SK-N-SH (cell line): ENCODE measurements at regions not wholly inside any gene's neighbourhood (a gene's known extent, or its start where the extent isn't known, plus 50 kb on each side); places are given as distances from the start of the nearest gene placed in this dataset.

Source experiments
- CTCF ChIA-PET: fragments of 300-600, 350-600 bp; formaldehyde crosslinking; extraction: SDS; loops from one replicate; lab custom pipeline; 2021; lab: Yijun Ruan, JAX
- POLR2A ChIA-PET: fragments of 350-600 bp; sonication (Branson Sonifier 250); formaldehyde crosslinking; extraction: SDS; loops from one replicate; lab custom pipeline; 2020; ENCODE audit warnings: antibody characterized with exemption, inconsistent platforms; lab: Yijun Ruan, JAX
- DNase-seq: peaks from one replicate; pipeline ENCODE4 v3.0.0; 2012
- H2AFZ ChIP-seq: fragments of 200-600 bp; sonication (generic); 2 replicates; pipeline ENCODE4 v1.8.1; 2016; ENCODE audit warnings: antibody characterized with exemption, mild to moderate bottlenecking, low read depth
- H3F3A ChIP-seq: fragments of 200-600 bp; sonication (generic); replicated peaks from 2 replicates; pipeline ENCODE3; 2016; ENCODE audit warnings: antibody characterized with exemption, mild to moderate bottlenecking; ENCODE audit not compliant: insufficient read depth
- H3K27ac ChIP-seq, 2 experiments: fragments of 200-500 bp in 1 of 2; fragments of 200-600 bp in 1 of 2; sonication (Bioruptor generic) in 1 of 2; sonication (generic), shearing (Covaris generic) in 1 of 2; 2 replicates each; pipeline versions ENCODE4 v1.5.1 to v1.6.1; 2014 to 2016; ENCODE audit warnings: low read depth in 2 of 2, inconsistent platforms in 1 of 2, low read length in 1 of 2, mild to moderate bottlenecking in 1 of 2, mixed read lengths in 1 of 2
- H3K27me3 ChIP-seq: fragments of 200-600 bp; sonication (generic), shearing (Covaris generic); 2 replicates; pipeline ENCODE4 v1.6.1; 2016; ENCODE audit warnings: mixed run types; ENCODE audit not compliant: insufficient read depth
- H3K36me3 ChIP-seq, 2 experiments: fragments of 200-500 bp in 1 of 2; fragments of 200-600 bp in 1 of 2; sonication (Bioruptor generic) in 1 of 2; sonication (generic) in 1 of 2; replicated peaks in 1 of 2; 2 replicates each; pipeline versions ENCODE3 to v1.5.1; 2014 to 2016; ENCODE audit warnings: low read length in 1 of 2, mild to moderate bottlenecking in 1 of 2; ENCODE audit not compliant: insufficient read depth in 2 of 2, control insufficient read depth in 1 of 2
- H3K4me1 ChIP-seq, 2 experiments: fragments of 200-500 bp in 1 of 2; fragments of 200-600 bp in 1 of 2; sonication (Bioruptor generic) in 1 of 2; sonication (generic), shearing (Covaris generic) in 1 of 2; 2 replicates each; pipeline versions ENCODE4 v1.5.1 to v1.6.1; 2014 to 2016; ENCODE audit warnings: low read depth in 1 of 2, low read length in 1 of 2, mixed run types in 1 of 2; ENCODE audit not compliant: insufficient read depth in 2 of 2, control insufficient read depth in 1 of 2
- H3K4me2 ChIP-seq: fragments of 200-600 bp; sonication (generic), shearing (Covaris generic); 2 replicates; pipeline ENCODE4 v1.6.1; 2017; ENCODE audit warnings: mixed run types
- H3K4me3 ChIP-seq, 2 experiments: fragments of 200-500 bp in 1 of 2; fragments of 200-600 bp in 1 of 2; sonication (Bioruptor generic) in 1 of 2; sonication (generic), shearing (Covaris generic) in 1 of 2; 2 replicates each; pipeline versions ENCODE4 v1.5.1 to v1.8.1; 2014 to 2016; ENCODE audit warnings: low read depth in 2 of 2, inconsistent platforms in 1 of 2, low read length in 1 of 2, mild to moderate bottlenecking in 1 of 2, mixed read lengths in 1 of 2, moderate library complexity in 1 of 2
- H3K79me2 ChIP-seq: fragments of 200-600 bp; sonication (generic); 2 replicates; pipeline ENCODE4 v1.8.1; 2017; ENCODE audit warnings: mild to moderate bottlenecking; ENCODE audit not compliant: insufficient read depth
- H3K9ac ChIP-seq: fragments of 200-600 bp; sonication (generic); 2 replicates; pipeline ENCODE4 v1.6.1; 2017; ENCODE audit warnings: mixed run types
- H3K9me2 ChIP-seq: fragments of 200-600 bp; sonication (generic); 2 replicates; pipeline ENCODE4 v1.6.1; 2017; ENCODE audit warnings: mixed run types
- H3K9me3 ChIP-seq: fragments of 200-600 bp; sonication (generic); 2 replicates; pipeline ENCODE4 v1.6.1; 2017; ENCODE audit warnings: mixed run types, mild to moderate bottlenecking, moderate library complexity
- H4K20me1 ChIP-seq: fragments of 200-600 bp; sonication (generic); 2 replicates; pipeline ENCODE4 v1.6.1; 2017; ENCODE audit warnings: mild to moderate bottlenecking, mixed run types; ENCODE audit not compliant: insufficient read depth
- CHD2 ChIP-seq: fragments of 150-350 bp; IDR thresholded peaks from 2 replicates; pipeline ENCODE4 v1.6.1; 2018; ENCODE audit warnings: low read length; ENCODE audit not compliant: partially characterized antibody
- CTCF ChIP-seq: fragments of 200-600 bp; sonication (generic); IDR thresholded peaks from 2 replicates; pipeline ENCODE4 v1.6.1; 2017; ENCODE audit warnings: antibody characterized with exemption, mild to moderate bottlenecking, moderate library complexity
- FOSL2 ChIP-seq: IDR thresholded peaks from 2 replicates; pipeline ENCODE4 v1.4.0; 2012; ENCODE audit warnings: low read depth, mild to moderate bottlenecking, moderate library complexity, borderline replicate concordance
- GABPA ChIP-seq: IDR thresholded peaks from 2 replicates; pipeline ENCODE4 v1.4.0; 2012; ENCODE audit warnings: low read depth, mild to moderate bottlenecking
- MAX ChIP-seq: IDR thresholded peaks from 2 replicates; pipeline ENCODE4 v1.4.0; 2012; ENCODE audit warnings: low read depth
- MEF2A ChIP-seq: IDR thresholded peaks from 2 replicates; pipeline ENCODE4 v1.4.0; 2012; ENCODE audit warnings: low read depth, borderline replicate concordance
- NFIC ChIP-seq: IDR thresholded peaks from 2 replicates; pipeline ENCODE4 v1.4.0; 2012; ENCODE audit warnings: borderline replicate concordance
- NRF1 ChIP-seq: IDR thresholded peaks from 2 replicates; pipeline ENCODE4 v1.6.1; 2012; ENCODE audit warnings: low read depth, mild to moderate bottlenecking, low read length
- RAD21 ChIP-seq: IDR thresholded peaks from 2 replicates; pipeline ENCODE4 v1.6.1; 2012; ENCODE audit warnings: mild to moderate bottlenecking, low read length
- RCOR1 ChIP-seq: fragments of 150-350 bp; IDR thresholded peaks from 2 replicates; pipeline ENCODE4 v1.6.1; 2017; ENCODE audit warnings: antibody characterized with exemption, low read length
- REST ChIP-seq: IDR thresholded peaks from 2 replicates; pipeline ENCODE4 v1.6.1; 2012; ENCODE audit warnings: mild to moderate bottlenecking, low read depth, low read length, moderate library complexity
- TAF1 ChIP-seq: IDR thresholded peaks from 2 replicates; pipeline ENCODE4 v1.6.1; 2012; ENCODE audit warnings: low read depth, mild to moderate bottlenecking, low read length, moderate library complexity, borderline replicate concordance
- TCF12 ChIP-seq: IDR thresholded peaks from 2 replicates; pipeline ENCODE4 v1.4.0; 2012
- TEAD4 ChIP-seq: IDR thresholded peaks from 2 replicates; pipeline ENCODE4 v1.4.0; 2012; ENCODE audit warnings: mild to moderate bottlenecking, borderline replicate concordance; ENCODE audit not compliant: insufficient read depth
- USF2 ChIP-seq: fragments of 150-350 bp; IDR thresholded peaks from 2 replicates; pipeline ENCODE4 v1.6.1; 2017; ENCODE audit warnings: antibody characterized with exemption, low read length, low read depth, borderline replicate concordance
- ZBTB33 ChIP-seq: IDR thresholded peaks from 2 replicates; pipeline ENCODE4 v1.4.0; 2012; ENCODE audit warnings: low read depth, borderline replicate concordance
- WGBS: methylation state at CpG from one replicate; pipeline ENCODE4 v1.1.6; 2017; ENCODE audit warnings: low lambda C conversion rate; 5-methylcytosine and 5-hydroxymethylcytosine counted together

- 0 out of 4 replicates have a peak overlapping the region, but pooled peaks of 1 of the 2 experiments have one; percentile 1 for H3K27ac ChIP-seq
- POLR2A ChIA-PET = no interaction called here
- no peak overlapping the region for H3K9ac ChIP-seq
- no peaks in the 10 kb centered on the region for H4K20me1 ChIP-seq
- 93% methylated on average over 5 of the region's 5 CpGs for WGBS
- H3K4me1 ChIP-seq = peaks cover 10 to 29% of the 10 kb centered on the region in 2 experiments
- no peak for DNase-seq
- CTCF ChIA-PET = no interaction called here
- H3F3A ChIP-seq = peaks cover 23% of the 10 kb centered on the region
- H3K9me3 ChIP-seq = no peaks in the 10 kb centered on the region
- no peak for TF ChIP-seq GABPA
- no peak for TF ChIP-seq CTCF
- no peak for TF ChIP-seq FOSL2
- no peak for TF ChIP-seq REST
- no peak for TF ChIP-seq MEF2A
- TF ChIP-seq, all 33 proteins: peak for 0
- H3K4me2 ChIP-seq = no peak overlapping the region
- no peaks in the 10 kb centered on the region for H3K9me2 ChIP-seq
- H3K27me3 ChIP-seq = no peaks in the 10 kb centered on the region
- H3K4me3 ChIP-seq = no peak overlapping the region
- H3K79me2 ChIP-seq = no peaks in the 10 kb centered on the region
- H3K36me3 ChIP-seq = no peaks in the 10 kb centered on the region
- no peak overlapping the region for H2AFZ ChIP-seq
Observed at GRCh38 chr9:87280421-87280820, 217.2 kb upstream of the DAPK1 start.

GRCh38 chr9:87282538-87282937 lies 215.1 kb upstream of the DAPK1 start:
- ChIA-PET CTCF (interaction anchor here (0.9 kb wide), 1 partner anchor 160 kb away, joined by 3 read pairs; no protein-coding TSS in a partner anchor), POLR2A (no interaction called here)
- H3K27ac ChIP-seq = peak overlapping the region in 1 of 2 experiments; percentile 77; a peak in 2 of 4 replicates
- no peaks in the 10 kb centered on the region for H3K27me3 ChIP-seq
- H3K4me2 ChIP-seq = no peak overlapping the region
- WGBS = 28% methylated on average over 1 of the region's 1 CpG
- H3K9me2 ChIP-seq = no peaks in the 10 kb centered on the region
- no peaks in the 10 kb centered on the region for H3K36me3 ChIP-seq
- H3K9me3 ChIP-seq = no peaks in the 10 kb centered on the region
- H4K20me1 ChIP-seq = no peaks in the 10 kb centered on the region
- no peak for DNase-seq
- peaks cover 3% of the 10 kb centered on the region for H3F3A ChIP-seq
- H2AFZ ChIP-seq = no peak overlapping the region
- H3K4me3 ChIP-seq = no peak overlapping the region
- no peaks in the 10 kb centered on the region for H3K79me2 ChIP-seq
- H3K4me1 ChIP-seq = peaks cover 11 to 13% of the 10 kb centered on the region in 2 experiments
- no peak overlapping the region for H3K9ac ChIP-seq
- TF ChIP-seq MEF2A (no peak), TCF12 (peak; percentile 62), ZBTB33 (no peak), TAF1 (no peak), CHD2 (no peak), NFIC (peak; percentile 79), MAX (no peak), NRF1 (no peak), GABPA (no peak), USF2 (no peak), TEAD4 (no peak), RCOR1 (no peak), CTCF (no peak), RAD21 (no peak)
